ENCODE measurements at regions not wholly inside any gene's neighbourhood (a gene's known extent, or its start where the extent isn't known, plus 50 kb on each side); places are given as distances from the start of the nearest gene placed in this dataset.
A peak's percentile ranks its signal among the peaks of the same experiment; 100 is the strongest.

GRCh38 chr11:25981998-25982397 is 349.9 kb upstream of the ANO3 start:
- H3K4me1 ChIP-seq, result peaks cover 0 to 8% (median 4%) of the 10 kb centered on the region in 4 donors
- H3K9me3 ChIP-seq, result no peaks in the 10 kb centered on the region
- WGBS, result 1% methylated on average over 4 of the region's 4 CpGs
- no peaks in the 10 kb centered on the region for H3K27me3 ChIP-seq
- intact Hi-C loops (cut with DNase I), result loop anchor here (2.0 kb wide), 2 partner anchors 243 to 297 kb away; no protein-coding TSS in a partner anchor
- no peaks in the 10 kb centered on the region for H3K36me3 ChIP-seq
- H3K4me3 ChIP-seq, result no peak overlapping the region
- no peak overlapping the region for H3K27ac ChIP-seq (replicated peaks in 1 of 4)
- TF ChIP-seq CTCF (IDR thresholded peaks at IDR 0.05) (peak; percentile 49 to 62 (median 56)), POLR2A (IDR thresholded peaks at IDR 0.05; ENCODE audit: low read depth) (no peak), EP300 (IDR thresholded peaks at IDR 0.05) (no peak), POLR2AphosphoS5 (IDR thresholded peaks at IDR 0.05) (no peak)
- no peak for DNase-seq (ENCODE audit: extremely low spot score)

- no peak for DNase-seq (ENCODE audit: extremely low spot score)
- Histone ChIP-seq H3K9me3 (no peaks in the 10 kb centered on the region), H3K27ac (replicated peaks in 1 of 4) (no peak overlapping the region), H3K4me3 (no peak overlapping the region), H3K4me1 (peaks cover 0 to 8% (median 6%) of the 10 kb centered on the region in 4 donors), H3K27me3 (no peaks in the 10 kb centered on the region), H3K36me3 (no peaks in the 10 kb centered on the region)
- WGBS, result 93% methylated on average over 3 of the region's 3 CpGs
- TF ChIP-seq POLR2AphosphoS5 (IDR thresholded peaks at IDR 0.05) (no peak), CTCF (IDR thresholded peaks at IDR 0.05) (no peak), EP300 (IDR thresholded peaks at IDR 0.05) (no peak), POLR2A (IDR thresholded peaks at IDR 0.05; ENCODE audit: low read depth) (no peak)
- intact Hi-C loops (cut with DNase I), result loop anchor here (2.0 kb wide), 2 partner anchors 242 to 296 kb away; no protein-coding TSS in a partner anchor
Measured at GRCh38 chr11:25983280-25983679, 348.6 kb upstream of the ANO3 start.

GRCh38 chr11:25988178-25988577 is 343.8 kb upstream of the ANO3 start:
- DNase-seq (ENCODE audit: extremely low spot score), result no peak
- TF ChIP-seq EP300 (IDR thresholded peaks at IDR 0.05) (no peak), POLR2AphosphoS5 (IDR thresholded peaks at IDR 0.05) (no peak), POLR2A (IDR thresholded peaks at IDR 0.05; ENCODE audit: low read depth) (no peak), CTCF (IDR thresholded peaks at IDR 0.05) (no peak)
- no peak overlapping the region for H3K27ac ChIP-seq (replicated peaks in 1 of 4)
- no peaks in the 10 kb centered on the region for H3K27me3 ChIP-seq
- no peaks in the 10 kb centered on the region for H3K36me3 ChIP-seq
- H3K9me3 ChIP-seq, result no peaks in the 10 kb centered on the region
- intact Hi-C loops (cut with DNase I), result no loop called here
- H3K4me3 ChIP-seq, result no peak overlapping the region
- WGBS, result 29% methylated on average over 2 of the region's 2 CpGs
- H3K4me1 ChIP-seq, result peaks cover 0 to 23% (median 5%) of the 10 kb centered on the region in 4 donors

- Histone ChIP-seq H3K4me3 (no peak overlapping the region), H3K27me3 (no peaks in the 10 kb centered on the region), H3K36me3 (no peaks in the 10 kb centered on the region), H3K4me1 (peaks cover 0 to 28% (median 5%) of the 10 kb centered on the region in 4 donors), H3K9me3 (no peaks in the 10 kb centered on the region), H3K27ac (replicated peaks in 1 of 4) (no peak overlapping the region)
- TF ChIP-seq EP300 (IDR thresholded peaks at IDR 0.05), result no peak
- no peak for TF ChIP-seq POLR2A (IDR thresholded peaks at IDR 0.05; ENCODE audit: low read depth)
- TF ChIP-seq CTCF (IDR thresholded peaks at IDR 0.05), result no peak
- no peak for TF ChIP-seq POLR2AphosphoS5 (IDR thresholded peaks at IDR 0.05)
- intact Hi-C loops (cut with DNase I), result no loop called here
- 26% methylated on average over 3 of the region's 3 CpGs for WGBS
- no peak for DNase-seq (ENCODE audit: extremely low spot score)
Measured at GRCh38 chr11:25990406-25990805, 341.5 kb upstream of the ANO3 start.

- intact Hi-C loops (cut with DNase I), result no loop called here
- 91% methylated on average over 2 of the region's 2 CpGs for WGBS
Measured at GRCh38 chr11:25991476-25991875, 340.5 kb upstream of the ANO3 start.

More at GRCh38 chr11:25991476-25991875, 340.5 kb upstream of the ANO3 start:
- Histone ChIP-seq H3K4me1 (peaks cover 0 to 28% (median 5%) of the 10 kb centered on the region in 4 donors), H3K27ac (replicated peaks in 1 of 4) (no peak overlapping the region), H3K27me3 (no peaks in the 10 kb centered on the region), H3K36me3 (no peaks in the 10 kb centered on the region), H3K4me3 (no peak overlapping the region), H3K9me3 (no peaks in the 10 kb centered on the region)
- TF ChIP-seq CTCF (IDR thresholded peaks at IDR 0.05), result no peak
- no peak for TF ChIP-seq POLR2A (IDR thresholded peaks at IDR 0.05; ENCODE audit: low read depth)
- TF ChIP-seq POLR2AphosphoS5 (IDR thresholded peaks at IDR 0.05), result no peak
- TF ChIP-seq EP300 (IDR thresholded peaks at IDR 0.05), result no peak
- no peak for DNase-seq (ENCODE audit: extremely low spot score)
